NCI-H187 (cell line): ENCODE measurements at regions not wholly inside any gene's neighbourhood (a gene's known extent, or its start where the extent isn't known, plus 50 kb on each side); places are given as distances from the start of the nearest gene placed in this dataset.
"Not testable (repeated sequence)": the region's sequence is repeated elsewhere in the genome, so short reads cannot be mapped to it uniquely, and the experiment has no call there.

Experiments used
- DNase-seq, 2 experiments: peaks; one replicate each; lab custom pipeline; 2025; lab: John Stamatoyannopoulos, UW

DNA sequence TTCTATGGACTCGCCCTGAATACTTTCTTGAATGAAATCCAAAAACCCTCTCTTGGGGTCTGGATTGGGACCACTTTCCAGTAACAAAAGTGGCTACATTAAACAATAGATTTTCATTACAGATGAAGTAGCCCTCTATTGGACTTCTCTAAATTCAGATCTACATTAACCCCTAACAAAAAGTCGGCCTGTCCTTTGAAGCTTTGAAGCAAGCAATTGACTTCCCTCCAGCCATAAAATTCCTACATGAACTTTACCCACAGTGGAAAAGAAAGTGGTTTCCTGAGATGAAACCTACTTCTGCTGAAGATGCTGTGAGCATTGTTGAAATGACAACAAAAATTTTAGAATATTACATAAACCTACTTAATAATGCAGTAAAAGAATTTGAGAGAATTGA lies 967.1 kb upstream of the ROBO1 start:
- no peak for DNase-seq

DNA sequence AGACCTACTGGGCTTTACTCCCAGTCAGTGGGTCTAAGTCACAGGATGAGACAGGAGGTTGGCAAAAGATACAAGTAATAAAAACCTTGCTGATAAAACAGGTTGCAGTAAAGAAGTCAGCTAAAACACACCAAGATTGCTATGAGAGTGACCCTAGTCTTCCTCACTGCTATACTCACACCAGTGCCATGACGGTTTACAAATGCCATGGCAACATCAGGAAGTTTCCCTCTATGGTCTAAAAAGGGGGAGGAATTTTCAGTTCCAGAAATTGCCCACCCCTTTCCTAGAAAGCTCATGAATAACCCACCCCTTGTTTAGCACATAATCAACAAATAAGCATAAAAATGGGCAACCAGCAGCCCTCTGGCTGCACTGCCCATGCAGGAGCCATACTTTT lies 966.7 kb upstream of the ROBO1 start:
- DNase-seq = no peak

DNA sequence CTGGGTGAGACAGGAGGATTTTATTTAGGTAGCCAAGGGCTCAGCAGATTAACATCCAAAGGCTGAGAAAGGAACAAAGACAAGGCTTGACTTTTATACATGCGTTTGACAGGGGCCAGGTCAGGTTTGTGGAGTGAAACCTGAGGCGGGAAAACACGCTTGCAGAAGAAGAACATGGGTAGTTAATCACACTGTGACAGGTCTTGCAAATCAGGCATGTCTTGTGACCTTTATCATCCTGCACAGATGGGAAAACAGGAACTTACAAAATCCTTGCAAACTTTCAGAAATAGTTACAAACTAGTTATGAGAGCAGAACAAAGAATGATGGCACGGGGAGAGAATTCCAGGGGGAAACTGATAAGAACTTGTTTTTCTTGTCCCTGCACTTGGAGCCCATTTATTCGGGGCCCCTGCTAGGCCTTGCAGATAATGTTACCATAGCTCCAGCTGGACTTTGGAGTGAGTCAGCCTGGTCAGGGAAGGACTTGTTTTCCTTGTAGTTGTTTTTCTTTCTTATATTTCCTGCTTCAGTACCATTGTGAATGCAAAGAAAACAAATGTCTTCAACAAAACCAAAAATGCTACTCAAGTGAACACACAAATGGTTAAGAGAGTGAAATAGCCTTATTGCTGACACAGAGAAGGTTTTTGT lies 965.9 kb upstream of the ROBO1 start:
- DNase-seq = no peak

DNA sequence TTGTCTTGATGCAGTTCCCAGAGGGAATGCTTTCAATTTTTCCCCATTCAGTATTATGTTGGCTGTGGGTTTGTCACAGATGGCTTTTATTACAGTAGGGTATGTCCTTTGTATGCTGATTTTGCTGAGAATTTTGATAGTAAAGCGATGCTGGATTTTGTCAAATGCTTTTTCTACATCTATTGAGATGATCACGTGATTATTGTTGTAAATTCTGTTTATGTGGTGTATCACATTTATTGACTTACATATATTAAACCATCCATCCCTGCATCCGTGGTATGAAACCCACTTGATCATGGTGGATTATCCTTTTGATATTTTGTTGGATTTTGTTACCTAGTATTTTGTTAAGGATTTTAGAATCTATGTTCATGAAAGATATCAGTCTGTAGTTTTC lies 959.8 kb upstream of the ROBO1 start:
- not testable (repeated sequence) for DNase-seq

DNA sequence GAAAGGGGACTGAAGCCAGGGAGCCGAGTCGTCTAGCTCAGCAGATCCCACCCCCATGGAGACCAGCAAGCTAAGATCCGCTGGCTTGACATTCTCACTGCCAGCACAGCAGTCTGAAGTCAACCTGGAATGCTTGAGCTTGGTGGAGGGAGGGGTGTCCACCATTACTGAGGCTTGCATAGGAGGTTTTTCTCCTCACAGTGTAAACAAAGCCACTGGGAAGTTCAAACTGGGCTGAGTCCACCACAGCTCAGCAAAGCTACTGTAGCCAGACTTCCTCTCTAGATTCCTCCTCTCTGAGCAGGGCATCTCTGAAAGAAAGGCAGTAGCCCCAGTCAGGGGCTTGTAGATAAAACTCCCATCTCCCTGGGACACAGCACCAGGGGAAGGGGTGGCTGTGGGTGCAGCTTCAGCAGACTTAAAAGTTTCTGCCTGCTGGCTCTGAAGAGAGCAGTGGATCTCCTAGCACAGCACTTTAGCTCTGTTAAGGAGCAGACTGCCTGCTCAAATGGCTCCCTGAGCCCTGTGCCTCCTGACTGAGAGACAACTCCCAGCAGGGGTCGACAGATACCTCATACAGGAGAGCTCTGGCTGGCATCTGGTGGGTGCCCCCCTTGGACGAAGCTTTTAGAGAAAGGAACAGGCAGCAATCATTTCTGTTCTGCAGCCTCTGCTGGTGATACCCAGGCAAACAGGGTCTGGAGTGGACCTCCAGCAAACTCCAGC lies 942.0 kb upstream of the ROBO1 start:
- not testable (repeated sequence) for DNase-seq

DNA sequence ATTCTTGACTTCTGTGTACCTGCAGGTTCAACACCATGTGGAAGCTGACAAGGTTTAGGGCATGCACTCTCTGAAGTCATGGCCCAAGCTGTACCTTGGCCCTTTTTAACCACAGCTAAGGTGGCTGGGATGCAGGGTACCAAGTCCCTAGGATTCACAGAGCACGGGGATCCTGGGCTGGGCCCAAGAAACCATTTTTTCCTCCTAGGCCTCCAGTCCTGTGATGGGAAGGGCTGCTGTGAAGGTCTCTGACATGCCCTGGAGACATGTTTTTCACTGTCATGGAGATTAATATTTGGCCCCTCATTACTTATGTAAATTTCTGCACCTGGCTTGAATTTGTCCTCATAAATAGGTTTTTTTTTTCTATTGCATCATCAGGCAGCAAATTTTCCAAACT lies 937.5 kb upstream of the ROBO1 start:
- no peak for DNase-seq

DNA sequence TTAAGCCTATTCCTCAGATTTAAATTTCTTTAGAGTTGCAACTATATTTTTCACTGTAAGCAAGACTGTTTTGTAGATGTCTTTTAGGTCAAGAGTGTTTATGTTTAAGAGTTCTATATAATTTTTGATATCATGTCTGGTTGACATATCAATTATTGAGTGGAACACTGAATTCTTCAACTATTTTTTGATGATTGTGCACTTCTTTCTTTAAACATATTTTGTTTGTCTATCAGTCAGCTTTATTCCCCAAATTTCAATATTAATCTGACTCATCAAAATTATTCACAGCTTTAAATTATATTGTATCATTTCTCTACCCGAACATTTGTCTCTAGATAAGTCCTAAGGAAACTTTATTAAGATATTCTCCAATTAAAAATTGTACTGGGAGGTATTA lies 933.6 kb upstream of the ROBO1 start:
- DNase-seq = no peak

DNA sequence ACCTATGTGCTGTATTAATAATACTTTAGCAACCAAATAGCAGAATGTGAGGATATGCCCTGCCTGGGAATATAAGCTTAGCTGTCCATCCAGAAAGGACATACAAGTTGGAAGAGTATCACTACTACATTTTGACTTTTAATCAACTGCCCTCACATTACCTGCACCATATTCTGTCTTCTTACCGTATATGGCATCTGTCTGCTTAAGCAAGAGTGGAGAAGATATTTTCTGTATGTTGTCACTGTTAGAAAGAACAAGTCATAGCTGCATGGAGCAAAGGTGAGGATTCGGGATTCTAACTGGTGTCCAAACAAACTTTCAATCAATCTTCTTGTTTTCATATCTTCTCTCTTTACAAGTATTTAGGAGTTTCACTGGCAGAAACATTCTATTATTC lies 929.5 kb upstream of the ROBO1 start:
- DNase-seq = no peak

DNA sequence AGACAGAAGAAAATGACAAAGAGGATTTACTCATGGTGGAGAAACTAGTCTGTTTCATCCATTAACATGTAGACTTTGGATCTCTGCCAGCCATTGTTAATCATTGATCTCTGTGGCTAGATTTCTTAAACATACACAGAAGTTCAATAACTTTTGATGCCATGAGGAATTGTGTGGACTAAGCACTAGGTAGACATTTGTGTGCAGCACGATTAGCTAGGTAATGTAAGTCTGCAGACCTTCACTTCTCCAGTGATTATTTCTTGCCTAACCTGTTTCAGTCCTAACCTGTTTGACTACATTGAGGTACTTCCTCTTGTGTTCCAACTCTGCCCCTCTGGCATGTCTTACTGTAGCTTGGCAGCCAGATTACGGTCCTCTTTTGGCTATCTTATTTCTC lies 928.5 kb upstream of the ROBO1 start:
- no peak for DNase-seq

DNA sequence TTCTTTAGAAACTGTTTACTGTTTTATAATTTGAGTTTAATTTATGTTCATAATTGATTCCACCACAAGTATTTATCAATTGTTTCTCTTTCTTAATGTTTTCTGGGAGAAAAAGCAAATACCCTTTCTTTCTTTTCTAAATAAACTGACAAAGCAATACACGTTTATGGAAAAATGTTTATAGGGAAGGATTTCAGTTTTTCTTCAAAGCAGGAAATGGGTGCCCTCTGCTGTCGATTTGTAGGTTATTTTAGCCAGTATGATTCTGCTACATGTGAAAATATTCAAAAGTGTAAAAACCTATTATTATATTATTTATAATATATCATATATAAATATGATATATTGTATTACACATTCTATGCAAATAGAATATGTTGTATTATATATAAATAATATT lies 921.0 kb upstream of the ROBO1 start:
- no peak for DNase-seq

DNA sequence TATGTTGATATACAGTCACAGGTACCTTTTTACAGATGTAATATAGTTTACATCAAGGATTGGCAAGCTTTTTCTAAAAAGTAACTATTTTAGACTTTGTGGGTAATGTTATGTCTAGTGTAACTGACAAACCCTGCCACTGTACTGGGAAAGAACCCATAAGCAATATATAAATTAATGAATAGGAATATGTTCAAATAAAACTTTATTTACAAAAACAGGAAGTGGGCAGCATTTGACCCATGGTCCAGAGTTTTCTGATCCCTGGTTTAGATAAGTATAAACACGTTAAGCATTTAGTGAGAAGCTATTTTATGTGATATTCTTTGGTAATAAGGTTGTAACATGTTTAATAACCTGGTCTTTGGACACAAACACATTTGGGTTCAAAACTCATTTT lies 915.2 kb upstream of the ROBO1 start:
- DNase-seq = no peak

DNA sequence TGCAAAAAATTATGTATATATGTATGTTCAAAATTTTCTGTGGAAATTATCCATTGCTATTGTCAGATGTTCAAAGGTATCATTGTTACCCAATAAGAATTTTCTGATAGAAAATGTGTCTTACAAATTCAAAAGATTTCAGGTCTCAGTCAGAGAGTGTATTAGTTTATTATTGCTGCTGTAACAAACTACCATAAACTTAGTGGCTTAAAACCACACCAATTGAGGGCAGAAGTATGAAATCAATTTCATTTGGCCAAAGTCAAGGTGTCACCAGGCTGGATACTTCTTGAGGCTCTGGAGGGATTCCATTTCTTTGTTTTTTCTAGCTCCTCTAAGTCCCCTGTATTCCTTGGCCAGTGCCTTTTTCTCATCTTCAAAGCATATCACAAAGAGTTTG lies 914.4 kb upstream of the ROBO1 start:
- no peak for DNase-seq

DNA sequence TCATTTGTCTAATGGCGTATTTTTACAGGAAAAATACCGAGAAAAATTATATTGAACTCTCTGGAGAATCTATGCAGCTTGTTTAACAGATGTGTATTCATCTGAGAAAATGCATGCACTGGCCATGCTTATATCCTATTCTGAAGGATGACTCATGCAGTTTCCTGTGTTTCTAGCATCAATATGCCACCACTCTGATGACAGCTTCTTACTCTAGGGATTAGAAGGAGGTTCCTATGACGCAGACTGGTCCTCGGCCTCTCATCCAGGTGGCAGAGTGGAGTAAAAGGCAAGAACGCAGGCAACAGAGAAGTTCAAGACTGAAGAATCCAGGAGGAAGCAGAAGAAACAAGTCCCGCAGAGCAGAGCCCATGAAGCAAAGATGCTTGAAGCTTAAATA lies 910.0 kb upstream of the ROBO1 start:
- DNase-seq = no peak

DNA sequence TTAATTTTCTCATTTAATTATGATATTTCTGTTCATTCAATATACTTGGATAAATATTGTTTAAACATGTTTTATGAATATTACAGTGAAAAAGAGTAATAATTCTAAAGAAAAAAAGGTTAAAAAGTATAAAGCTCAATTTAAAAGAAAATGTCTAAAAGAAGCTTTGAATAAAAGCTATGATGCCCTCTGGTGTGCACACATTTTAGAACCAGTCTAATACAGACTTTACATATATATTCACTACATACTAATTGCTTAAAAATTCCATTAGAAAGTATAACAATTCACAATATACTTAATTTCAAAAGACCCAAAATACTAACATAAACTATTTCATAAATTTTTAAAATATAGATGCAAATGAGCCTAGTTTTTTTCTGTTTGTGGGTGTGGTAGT lies 909.1 kb upstream of the ROBO1 start:
- DNase-seq = no peak

DNA sequence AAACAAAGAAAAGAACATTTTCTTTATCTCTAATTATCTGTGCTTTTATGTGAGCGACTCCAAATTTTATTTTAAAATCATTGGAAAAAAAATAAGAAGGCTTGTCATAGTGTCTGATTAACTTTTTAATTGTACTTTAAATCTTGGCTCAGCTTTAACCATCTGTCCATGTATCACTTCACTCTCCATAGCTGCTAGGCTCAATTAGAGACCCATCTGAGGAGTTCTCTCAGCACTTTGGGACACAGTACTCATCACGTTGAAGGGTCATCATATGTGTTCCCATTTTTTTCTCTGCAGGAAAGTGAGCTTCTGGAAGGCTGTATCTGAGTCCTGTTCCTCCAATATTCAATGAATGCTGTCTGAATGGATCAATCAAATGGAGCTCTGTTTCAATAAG lies 908.5 kb upstream of the ROBO1 start:
- no peak for DNase-seq

DNA sequence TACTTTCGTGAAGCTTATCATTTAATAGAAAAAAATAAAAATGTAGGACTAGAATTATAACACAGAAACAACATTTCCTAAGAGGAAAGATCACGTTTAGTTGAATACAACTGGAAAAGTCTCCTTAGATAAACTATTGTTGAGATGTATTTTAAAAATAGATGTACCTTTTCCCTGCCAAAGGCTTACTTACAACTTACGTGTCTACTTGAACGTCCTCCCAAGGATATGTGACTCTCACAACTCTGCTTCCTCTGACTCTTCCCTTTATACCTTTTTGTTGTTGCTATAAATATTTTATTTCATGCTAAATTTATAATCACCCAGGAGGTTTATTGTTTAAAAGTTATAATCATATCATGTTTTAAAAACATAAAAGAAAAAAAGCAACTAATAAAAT lies 908.0 kb upstream of the ROBO1 start:
- DNase-seq = no peak

DNA sequence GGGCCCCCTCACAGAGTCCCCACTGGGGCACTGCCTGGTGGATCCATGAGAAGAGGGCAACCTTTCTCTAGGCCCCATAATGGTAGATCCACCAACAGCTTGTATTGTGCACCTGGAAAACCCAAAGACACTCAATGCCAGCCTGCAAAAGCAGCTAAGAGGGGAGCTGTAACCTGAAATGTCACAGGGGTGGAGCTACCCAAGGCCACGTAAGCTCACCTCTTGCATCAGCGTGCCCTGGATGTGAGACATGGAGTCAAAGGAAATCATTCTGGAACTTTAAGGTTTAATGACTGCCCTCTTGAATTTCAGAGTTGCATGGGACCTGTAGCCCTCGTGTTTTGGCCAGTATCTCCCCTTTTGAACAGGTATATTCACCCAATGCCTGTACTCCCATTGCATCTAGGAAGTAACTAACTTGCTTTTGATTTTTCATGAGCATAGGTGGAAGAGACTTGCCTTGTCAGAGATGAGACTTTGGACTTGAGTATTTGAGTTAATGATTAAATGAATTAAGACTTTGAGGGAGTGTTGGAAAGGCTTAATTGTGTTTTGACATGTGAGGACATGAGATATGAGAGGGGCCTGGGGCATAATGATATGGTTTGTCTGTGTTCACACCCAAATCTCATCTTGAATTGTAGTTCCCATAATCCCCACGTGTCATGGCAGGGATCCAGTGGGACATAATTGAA lies 900.9 kb upstream of the ROBO1 start:
- DNase-seq = no peak

DNA sequence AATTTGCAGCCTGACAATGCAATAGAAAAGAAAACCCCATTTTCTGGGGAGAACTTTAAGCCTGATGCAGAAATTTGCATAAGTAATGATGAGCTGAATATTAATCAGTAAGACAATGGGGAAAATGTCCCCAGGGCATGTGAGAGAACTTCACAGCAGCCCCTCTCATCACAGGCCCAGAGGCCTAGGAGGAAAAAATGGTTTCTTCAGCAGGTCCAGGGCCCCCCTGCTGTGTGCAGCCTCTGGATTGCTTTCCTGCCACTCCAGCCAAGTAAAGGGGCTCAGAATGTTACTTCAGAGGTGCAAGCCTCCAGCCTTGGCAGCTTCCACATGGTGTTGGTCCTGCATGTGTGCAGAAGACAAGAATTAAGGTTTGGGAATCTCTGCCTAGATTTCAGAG lies 900.3 kb upstream of the ROBO1 start:
- DNase-seq = no peak

DNA sequence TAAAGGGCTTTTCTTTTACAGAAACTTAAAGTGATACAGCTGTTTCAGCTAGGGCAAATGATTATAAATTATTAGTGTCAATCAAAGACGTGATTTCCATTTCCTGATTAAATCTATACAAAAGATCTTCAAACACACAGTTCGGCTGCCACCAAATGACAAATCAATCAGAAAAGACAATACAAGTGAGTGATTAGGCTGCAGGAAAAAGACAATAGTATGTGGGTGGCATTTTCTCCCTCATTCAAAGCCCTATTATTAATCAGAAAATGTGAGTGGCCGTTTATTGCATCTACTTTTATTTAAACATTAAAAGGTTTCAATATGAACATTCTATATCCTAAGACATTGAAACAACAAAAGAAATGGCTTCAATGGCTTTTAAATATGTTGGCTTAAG lies 895.6 kb upstream of the ROBO1 start:
- no peak for DNase-seq

DNA sequence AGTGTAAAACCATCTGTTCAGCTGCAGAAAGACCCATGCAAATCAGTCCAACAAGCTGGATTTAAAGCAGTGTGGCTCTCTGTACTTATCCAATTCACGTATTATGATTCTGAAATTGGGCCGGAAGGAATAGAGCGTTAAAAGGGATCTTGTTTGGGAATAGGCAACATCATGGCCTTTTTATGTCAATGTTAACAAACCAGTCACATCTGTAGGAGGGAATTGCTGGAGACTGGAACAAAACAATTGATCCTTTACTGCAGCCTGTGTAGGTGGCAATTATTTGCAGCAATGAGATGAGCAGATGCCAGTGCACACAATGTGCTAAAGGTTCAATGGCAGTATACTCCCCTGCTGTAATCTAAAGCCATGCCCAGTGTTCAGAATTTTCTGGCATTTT lies 887.4 kb upstream of the ROBO1 start:
- DNase-seq = no peak

DNA sequence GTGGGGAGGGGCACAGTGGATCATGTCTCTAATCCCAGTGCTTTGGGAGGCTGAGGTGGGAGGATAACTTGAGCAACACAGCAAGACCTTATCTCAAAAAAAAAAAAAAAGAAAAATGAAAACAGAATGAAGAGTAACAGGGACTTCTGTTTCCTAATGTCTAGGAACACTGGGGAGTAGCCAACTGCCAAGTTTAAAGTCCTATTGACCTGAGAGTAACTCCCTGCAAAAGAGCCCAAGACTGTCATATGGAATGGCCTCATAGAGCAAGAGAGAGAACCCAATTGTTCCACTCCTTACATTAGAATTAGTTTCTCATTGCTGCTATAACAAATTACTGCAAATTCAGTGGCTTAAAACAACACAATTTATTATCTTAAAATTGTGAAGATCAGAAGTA lies 881.4 kb upstream of the ROBO1 start:
- DNase-seq = no peak

DNA sequence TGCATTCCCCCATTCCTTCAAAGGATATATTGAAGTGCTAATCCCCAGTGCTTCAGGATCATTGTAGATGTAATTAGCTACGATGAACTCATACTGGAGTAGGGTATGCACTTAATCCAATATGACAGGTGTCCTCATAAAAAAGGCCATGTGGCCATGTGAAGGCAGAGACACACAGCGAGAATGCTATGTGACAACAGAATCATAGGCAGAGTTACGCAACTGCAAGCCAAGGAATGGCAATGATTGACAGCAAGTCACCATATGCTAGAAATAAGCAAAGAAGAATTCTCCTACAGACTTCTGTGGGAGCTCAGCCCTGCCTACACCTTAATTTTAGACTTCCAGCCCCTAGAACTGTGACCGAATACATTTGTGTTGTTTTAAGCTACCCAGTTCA lies 875.6 kb upstream of the ROBO1 start:
- no peak for DNase-seq
